Left cardiac atrium (tissue), 4 donors: ENCODE measurements at regions not wholly inside any gene's neighbourhood (a gene's known extent, or its start where the extent isn't known, plus 50 kb on each side); places are given as distances from the start of the nearest gene placed in this dataset.
"Not testable (repeated sequence)": the region's sequence is repeated elsewhere in the genome, so short reads cannot be mapped to it uniquely, and the experiment has no call there.

Source experiments
- ATAC-seq, 2 donors: fragments of 200-7000 bp; cut with Tn5 transposase; one replicate each; pipeline ENCODE4 v1.9.1; 2020; ENCODE audit warnings: mild to moderate bottlenecking in 2 of 2, moderate library complexity in 2 of 2
- DNase-seq: peaks from one replicate; pipeline ENCODE4 v3.0.0-alpha.2; 2020
- intact Hi-C, 2 donors: fragments of 100-400 bp; cut with DNase I; formaldehyde crosslinking; loops; one replicate each; pipeline versions ENCODE4 v1.14.1 to v1.15.1; 2022 to 2023
- microRNA-seq, 2 donors: library from miRNA; unstranded; fragments of <30 nt; microRNA quantifications; one replicate each; pipeline ENCODE4 v1.2.0, GENCODE V29; 2020
- donor health status: DM: no; HTN: yes; CAD: no.
- donor health status: DM: no; HTN: yes; CAD: no; lungs with severe emphysema.
- donor health status: DM: yes; HTN: yes; CAD: no.
- donor health status: Dilated cardiomyopathy.

DNA sequence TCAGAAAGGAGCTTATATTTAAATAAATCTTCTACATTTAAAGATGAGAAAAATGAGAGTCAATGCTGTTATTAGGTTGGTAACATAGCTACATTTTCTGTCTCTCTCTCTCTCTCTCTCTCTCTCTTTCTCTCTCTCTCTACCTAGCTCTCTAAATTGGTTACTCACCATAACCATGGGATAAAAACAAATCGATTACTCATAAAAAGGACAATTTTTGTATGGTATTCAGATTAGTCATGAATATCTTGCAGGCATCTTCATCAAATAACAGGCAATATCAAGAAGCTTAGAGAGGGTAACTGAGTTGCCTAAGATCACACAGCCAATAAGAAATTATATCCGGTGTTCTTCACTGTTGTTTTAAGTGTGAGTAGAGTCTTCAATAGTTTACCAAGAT, 81.8 kb upstream of the ALCAM start:
- intact Hi-C loops = no loop called here
- ATAC-seq (no peak), DNase-seq (no peak)

- intact Hi-C loops = no loop called here
- no peak for DNase-seq
- no peak for ATAC-seq
These were observed 81.0 kb upstream of the ALCAM start for GRCh38 chr3:105285653-105286241.

DNA sequence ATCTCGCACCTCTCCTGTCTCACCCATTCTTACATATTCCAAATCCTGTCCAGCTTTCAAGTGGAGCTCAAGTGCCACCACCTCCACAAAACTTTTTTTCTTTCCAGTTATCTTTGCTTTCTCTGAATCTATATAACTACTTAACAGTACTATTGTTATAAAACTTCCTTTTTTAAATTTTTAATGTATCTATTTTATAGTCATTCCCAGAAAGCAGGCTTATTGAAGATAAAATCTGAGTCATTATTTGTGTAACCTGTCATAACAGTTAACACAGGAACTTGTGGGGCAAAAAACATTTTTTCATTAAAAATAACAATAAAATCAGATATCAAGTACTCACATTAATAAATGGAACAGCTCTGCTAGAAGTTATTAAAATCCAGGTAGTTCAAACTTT, 73.3 kb upstream of the ALCAM start:
- intact Hi-C loops = no loop called here
- no peak for ATAC-seq
- no peak for DNase-seq

- intact Hi-C loops, DNase-seq, ATAC-seq: not testable (repeated sequence)
These were observed 70.4 kb upstream of the ALCAM start for GRCh38 chr3:105296182-105296822.

- ATAC-seq = no peak
- DNase-seq = no peak
- intact Hi-C loops = no loop called here
These were observed 62.2 kb upstream of the ALCAM start for GRCh38 chr3:105304487-105304886.

- intact Hi-C loops = no loop called here
- no peak for ATAC-seq
These were observed 51.6 kb upstream of the ALCAM start for GRCh38 chr3:105315144-105315543.

GRCh38 chr3:105315815-105316214, 50.9 kb upstream of the ALCAM start:
- ATAC-seq (no peak), DNase-seq (no peak)
- intact Hi-C loops = no loop called here

More at GRCh38 chr3:105315144-105315543, 51.6 kb upstream of the ALCAM start:
- no peak for DNase-seq

DNA sequence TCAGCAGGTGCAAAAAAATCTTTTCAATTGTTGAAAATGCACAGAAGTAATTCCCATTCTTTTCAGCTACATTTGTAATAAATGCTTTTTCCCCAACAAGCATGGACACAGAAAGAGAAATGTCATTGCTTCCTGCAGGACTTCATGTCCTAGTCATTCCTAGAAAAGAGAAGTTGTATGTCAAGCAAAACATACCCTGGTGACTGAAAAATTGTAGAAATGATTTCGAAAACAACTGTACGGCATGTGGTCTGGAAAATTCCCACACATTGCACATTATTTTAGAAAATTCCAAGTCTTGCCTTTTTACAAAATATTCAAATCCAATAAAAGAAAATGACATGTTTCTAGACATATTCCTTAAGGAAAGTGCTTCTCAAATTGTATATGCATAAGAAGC, 50.4 kb upstream of the ALCAM start:
- intact Hi-C loops = no loop called here
- no peak for ATAC-seq
- DNase-seq = no peak

Small RNA genes in the stretch of these regions (microRNA-seq; reads per million reads assigned to microRNA genes)
- 0 reads per million in 2 donors for gene MIR548AB
